ENCODE measurements at regions not wholly inside any gene's neighbourhood (a gene's known extent, or its start where the extent isn't known, plus 50 kb on each side); places are given as distances from the start of the nearest gene placed in this dataset.
A peak's percentile ranks its signal among the peaks of the same experiment; 100 is the strongest.

DNA sequence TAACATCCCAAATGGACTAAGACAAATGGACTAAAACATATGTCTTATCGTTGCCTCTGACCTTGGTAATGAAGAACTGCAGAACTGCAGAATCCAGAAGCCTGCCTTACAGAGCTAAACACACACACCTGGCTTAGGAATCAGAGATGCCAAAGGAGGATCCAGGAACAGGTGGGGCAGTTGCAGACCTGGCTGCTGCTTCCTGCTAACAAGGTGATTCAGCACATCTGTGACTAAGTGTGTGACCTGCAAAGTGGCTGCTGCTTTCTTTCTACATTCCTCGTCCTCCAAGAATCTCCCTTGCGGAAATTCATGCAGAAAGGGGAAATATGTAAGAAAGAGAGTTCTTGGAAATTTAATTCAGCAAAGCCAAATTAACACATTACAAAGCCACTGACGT, 96.8 kb upstream of the NLGN4X start:
- peaks cover 2% of the 10 kb centered on the region for H3K36me3 Mint-ChIP-seq
- peaks cover 4% of the 10 kb centered on the region for H3K27me3 Mint-ChIP-seq (ENCODE audit: low read depth)
- H3K27ac Mint-ChIP-seq = no peak overlapping the region
- H3K4me3 Mint-ChIP-seq = no peak overlapping the region
- no peak for DNase-seq (ENCODE audit: low spot score in 2 of 2, unreplicated experiment in 2 of 2)
- H3K9me3 Mint-ChIP-seq = peaks cover 21% of the 10 kb centered on the region
- TF ChIP-seq, protein P1, sequence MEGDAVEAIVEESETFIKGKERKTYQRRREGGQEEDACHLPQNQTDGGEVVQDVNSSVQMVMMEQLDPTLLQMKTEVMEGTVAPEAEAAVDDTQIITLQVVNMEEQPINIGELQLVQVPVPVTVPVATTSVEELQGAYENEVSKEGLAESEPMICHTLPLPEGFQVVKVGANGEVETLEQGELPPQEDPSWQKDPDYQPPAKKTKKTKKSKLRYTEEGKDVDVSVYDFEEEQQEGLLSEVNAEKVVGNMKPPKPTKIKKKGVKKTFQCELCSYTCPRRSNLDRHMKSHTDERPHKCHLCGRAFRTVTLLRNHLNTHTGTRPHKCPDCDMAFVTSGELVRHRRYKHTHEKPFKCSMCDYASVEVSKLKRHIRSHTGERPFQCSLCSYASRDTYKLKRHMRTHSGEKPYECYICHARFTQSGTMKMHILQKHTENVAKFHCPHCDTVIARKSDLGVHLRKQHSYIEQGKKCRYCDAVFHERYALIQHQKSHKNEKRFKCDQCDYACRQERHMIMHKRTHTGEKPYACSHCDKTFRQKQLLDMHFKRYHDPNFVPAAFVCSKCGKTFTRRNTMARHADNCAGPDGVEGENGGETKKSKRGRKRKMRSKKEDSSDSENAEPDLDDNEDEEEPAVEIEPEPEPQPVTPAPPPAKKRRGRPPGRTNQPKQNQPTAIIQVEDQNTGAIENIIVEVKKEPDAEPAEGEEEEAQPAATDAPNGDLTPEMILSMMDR (IDR thresholded peaks at IDR 0.05; ENCODE audit: unreplicated experiment) = no peak
- no peaks in the 10 kb centered on the region for H3K4me1 Mint-ChIP-seq

DNA sequence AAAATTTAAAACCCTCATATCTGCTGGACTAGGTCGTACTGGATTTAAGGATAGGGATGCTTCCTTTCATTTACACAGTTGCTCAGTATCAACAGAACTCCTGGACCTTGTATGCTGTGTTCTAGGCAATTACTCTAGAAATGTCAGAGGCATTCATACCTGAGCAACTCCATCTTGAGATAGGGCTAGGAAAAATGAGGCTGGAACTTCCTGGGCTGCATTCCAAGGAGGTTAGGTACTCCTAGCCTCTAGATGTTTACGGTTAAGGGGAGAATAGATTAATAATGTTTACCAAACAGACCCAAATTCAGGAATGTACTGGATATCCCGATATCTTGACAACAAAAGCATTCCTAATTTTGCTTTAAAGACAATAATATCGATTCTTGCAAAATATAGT, 84.7 kb upstream of the NLGN4X start:
- H3K36me3 Mint-ChIP-seq = no peaks in the 10 kb centered on the region
- peaks cover 11% of the 10 kb centered on the region for H3K9me3 Mint-ChIP-seq
- TF ChIP-seq, protein P1 (IDR thresholded peaks at IDR 0.05; ENCODE audit: unreplicated experiment) = no peak
- peaks cover 8% of the 10 kb centered on the region for H3K4me1 Mint-ChIP-seq
- H3K27ac Mint-ChIP-seq = peak overlapping the region; percentile 17
- H3K4me3 Mint-ChIP-seq = no peak overlapping the region
- DNase-seq (ENCODE audit: low spot score in 2 of 2, unreplicated experiment in 2 of 2) = no peak
- H3K27me3 Mint-ChIP-seq (ENCODE audit: low read depth) = no peaks in the 10 kb centered on the region

DNA sequence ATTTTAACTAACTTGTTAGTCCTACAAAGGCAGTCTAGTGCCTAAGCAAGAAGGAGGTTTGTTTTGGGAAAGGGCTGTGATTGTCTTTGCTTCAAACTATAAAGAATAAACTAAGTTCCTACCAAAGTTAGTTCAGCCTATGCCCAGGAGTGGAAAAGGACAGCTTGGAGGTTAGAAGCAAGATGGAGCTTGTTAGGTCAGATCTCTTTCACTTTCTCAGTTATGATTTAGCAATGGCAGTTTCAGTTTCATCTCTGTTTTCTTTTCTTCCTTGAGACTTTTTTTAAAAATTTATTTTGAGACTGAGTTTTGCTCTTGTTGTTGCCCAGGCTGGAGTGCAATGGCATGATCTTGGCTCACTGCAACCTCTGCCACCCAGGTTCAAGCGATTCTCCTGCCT, 82.9 kb upstream of the NLGN4X start:
- H3K27me3 Mint-ChIP-seq (ENCODE audit: low read depth) = no peaks in the 10 kb centered on the region
- no peak overlapping the region for H3K27ac Mint-ChIP-seq
- H3K36me3 Mint-ChIP-seq = no peaks in the 10 kb centered on the region
- peaks cover 11% of the 10 kb centered on the region for H3K9me3 Mint-ChIP-seq
- no peak for DNase-seq (ENCODE audit: low spot score in 2 of 2, unreplicated experiment in 2 of 2)
- peaks cover 8% of the 10 kb centered on the region for H3K4me1 Mint-ChIP-seq
- H3K4me3 Mint-ChIP-seq = no peak overlapping the region
- TF ChIP-seq, protein P1 (IDR thresholded peaks at IDR 0.05; ENCODE audit: unreplicated experiment) = no peak

DNA sequence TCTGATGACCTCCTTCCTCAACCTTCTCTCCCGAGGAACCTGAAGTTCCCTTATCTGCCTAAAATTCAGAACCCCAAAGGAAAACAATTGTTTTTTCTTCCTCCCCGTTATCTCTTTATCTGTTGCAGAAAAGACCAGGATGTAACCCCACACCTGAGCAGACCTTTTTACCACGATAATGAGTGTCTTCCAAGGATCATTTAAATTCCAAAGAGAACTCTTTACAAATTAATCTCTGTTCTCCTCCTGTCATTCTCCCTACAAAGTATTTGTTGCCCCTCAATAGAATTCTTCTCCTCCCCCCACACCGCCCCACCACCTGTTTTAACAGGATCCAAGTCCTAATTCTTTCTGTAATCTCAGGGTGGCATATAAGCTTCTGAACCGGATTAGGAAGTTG, 78.5 kb upstream of the NLGN4X start:
- no peak overlapping the region for H3K4me3 Mint-ChIP-seq

DNA sequence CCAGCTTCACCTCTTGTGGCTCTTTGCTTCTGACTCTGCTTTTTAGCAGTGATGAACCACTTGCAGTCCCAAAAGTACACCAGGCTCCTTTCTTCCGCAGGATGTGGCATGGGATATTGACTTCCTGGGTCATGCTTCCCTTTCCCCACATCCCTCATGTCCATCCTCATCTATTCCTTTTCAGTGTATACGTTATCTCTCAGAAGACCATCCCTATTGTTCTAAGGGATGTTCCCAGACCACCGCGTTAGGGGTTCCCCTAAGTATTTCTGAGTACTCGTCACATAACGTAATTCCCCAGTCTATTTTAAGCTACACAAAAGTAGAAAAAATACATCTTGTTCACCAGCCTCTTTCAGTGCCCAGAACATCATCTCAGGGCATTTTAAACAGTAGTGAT, 71.1 kb upstream of the NLGN4X start:
- no peak for DNase-seq (ENCODE audit: low spot score in 2 of 2, unreplicated experiment in 2 of 2)
- no peaks in the 10 kb centered on the region for H3K36me3 Mint-ChIP-seq
- no peaks in the 10 kb centered on the region for H3K27me3 Mint-ChIP-seq (ENCODE audit: low read depth)
- H3K9me3 Mint-ChIP-seq = peaks cover 4% of the 10 kb centered on the region
- no peak overlapping the region for H3K27ac Mint-ChIP-seq
- H3K4me3 Mint-ChIP-seq = no peak overlapping the region
- peaks cover 21% of the 10 kb centered on the region for H3K4me1 Mint-ChIP-seq
- TF ChIP-seq, protein P1 (IDR thresholded peaks at IDR 0.05; ENCODE audit: unreplicated experiment) = no peak

More for the DNA sequence above, 78.5 kb upstream of the NLGN4X start:
- no peak for DNase-seq (ENCODE audit: low spot score in 2 of 2, unreplicated experiment in 2 of 2)
- H3K9me3 Mint-ChIP-seq = peaks cover 16% of the 10 kb centered on the region
- no peaks in the 10 kb centered on the region for H3K36me3 Mint-ChIP-seq
- H3K27me3 Mint-ChIP-seq (ENCODE audit: low read depth) = no peaks in the 10 kb centered on the region
- no peak overlapping the region for H3K27ac Mint-ChIP-seq
- H3K4me1 Mint-ChIP-seq = peaks cover 7% of the 10 kb centered on the region
- TF ChIP-seq, protein P1 (IDR thresholded peaks at IDR 0.05; ENCODE audit: unreplicated experiment) = no peak

DNA sequence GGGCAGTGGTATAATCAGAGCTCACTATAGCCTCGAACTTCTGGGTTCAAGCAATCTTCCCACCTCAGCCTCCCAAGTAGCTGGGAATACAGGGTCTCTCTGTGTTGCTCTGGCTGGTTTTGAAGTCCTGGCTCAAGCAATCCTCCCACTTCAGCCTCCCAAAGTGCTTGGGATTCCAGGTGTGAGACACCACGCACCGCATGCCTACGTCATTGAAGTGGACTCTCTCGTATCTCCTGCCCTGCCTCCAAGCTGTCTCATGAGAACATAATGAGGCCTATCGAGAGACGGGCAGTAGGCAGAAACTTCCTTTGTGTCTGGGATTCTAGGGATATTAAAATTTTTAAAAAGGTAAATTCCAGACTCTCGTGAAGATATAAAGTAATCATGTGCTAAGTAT, 65.0 kb upstream of the NLGN4X start:
- Mint-ChIP-seq H3K4me3 (no peak overlapping the region), H3K27ac (no peak overlapping the region), H3K27me3 (ENCODE audit: low read depth) (no peaks in the 10 kb centered on the region), H3K4me1 (peaks cover 19% of the 10 kb centered on the region), H3K9me3 (no peaks in the 10 kb centered on the region), H3K36me3 (no peaks in the 10 kb centered on the region)
- DNase-seq (ENCODE audit: low spot score in 2 of 2, unreplicated experiment in 2 of 2) = no peak
- TF ChIP-seq, protein P1 (IDR thresholded peaks at IDR 0.05; ENCODE audit: unreplicated experiment) = no peak
